Type B pancreatic cell (in vitro differentiated cells): ENCODE measurements at regions not wholly inside any gene's neighbourhood (a gene's known extent, or its start where the extent isn't known, plus 50 kb on each side); places are given as distances from the start of the nearest gene placed in this dataset.
"Not testable (repeated sequence)": the region's sequence is repeated elsewhere in the genome, so short reads cannot be mapped to it uniquely, and the experiment has no call there.

Source experiments
- DNase-seq: peaks from one replicate; pipeline ENCODE4 v3.0.0; 2021; ENCODE audit warnings: mixed read lengths; ENCODE audit not compliant: unreplicated experiment; ENCODE audit errors: extremely low spot score
- H3K27ac Mint-ChIP-seq: 2 replicates; pipeline ENCODE4 v1.8.0; 2021; ENCODE audit warnings: mild to moderate bottlenecking, mixed read lengths
- H3K27me3 Mint-ChIP-seq: 2 replicates; pipeline ENCODE4 v1.8.0; 2021; ENCODE audit warnings: mixed read lengths
- H3K36me3 Mint-ChIP-seq: 2 replicates; pipeline ENCODE4 v1.8.0; 2021; ENCODE audit warnings: mixed read lengths
- H3K4me1 Mint-ChIP-seq: one replicate; pipeline ENCODE4 v1.8.0; 2021; ENCODE audit warnings: mixed read lengths; ENCODE audit not compliant: unreplicated experiment
- H3K4me3 Mint-ChIP-seq: 2 replicates; pipeline ENCODE4 v1.8.0; 2021; ENCODE audit warnings: mild to moderate bottlenecking, mixed read lengths
- H3K9me3 Mint-ChIP-seq: 2 replicates; pipeline ENCODE4 v1.8.0; 2021; ENCODE audit warnings: mixed read lengths
- CTCF ChIP-seq: fragments of 200-600 bp; sonication (generic); conservative IDR thresholded peaks from 2 replicates; pipeline ENCODE4 v1.5.0; 2021; ENCODE audit warnings: antibody characterized with exemption, mild to moderate bottlenecking

- no peaks in the 10 kb centered on the region for H3K9me3 Mint-ChIP-seq
- peaks cover 4% of the 10 kb centered on the region for H3K36me3 Mint-ChIP-seq
- no peak for TF ChIP-seq CTCF
These were observed 964.9 kb downstream of the NR2F1-AS1 start for GRCh38 chr5:92616085-92616484.

GRCh38 chr5:92613546-92613945 lies 967.5 kb downstream of the NR2F1-AS1 start:
- no peaks in the 10 kb centered on the region for H3K4me1 Mint-ChIP-seq
- H3K36me3 Mint-ChIP-seq: no peaks in the 10 kb centered on the region
- no peaks in the 10 kb centered on the region for H3K9me3 Mint-ChIP-seq
- H3K27me3 Mint-ChIP-seq: no peaks in the 10 kb centered on the region
- no peak for TF ChIP-seq CTCF
- H3K4me3 Mint-ChIP-seq: no peak overlapping the region
- no peak for DNase-seq
- no peak overlapping the region for H3K27ac Mint-ChIP-seq

More at GRCh38 chr5:92616085-92616484, 964.9 kb downstream of the NR2F1-AS1 start:
- Mint-ChIP-seq H3K4me3 (no peak overlapping the region), H3K4me1 (no peaks in the 10 kb centered on the region), H3K27ac (no peak overlapping the region), H3K27me3 (no peaks in the 10 kb centered on the region)
- no peak for DNase-seq

GRCh38 chr5:92610435-92610834 lies 970.6 kb downstream of the NR2F1-AS1 start:
- H3K4me1 Mint-ChIP-seq: peaks cover 13% of the 10 kb centered on the region
- not testable (repeated sequence) for H3K9me3 Mint-ChIP-seq, DNase-seq, H3K27me3 Mint-ChIP-seq, H3K27ac Mint-ChIP-seq, H3K36me3 Mint-ChIP-seq, H3K4me3 Mint-ChIP-seq

GRCh38 chr5:92605591-92605990 lies 975.4 kb downstream of the NR2F1-AS1 start:
- TF ChIP-seq CTCF: no peak
- peaks cover 5% of the 10 kb centered on the region for H3K27me3 Mint-ChIP-seq
- no peaks in the 10 kb centered on the region for H3K36me3 Mint-ChIP-seq
- peaks cover 18% of the 10 kb centered on the region for H3K4me1 Mint-ChIP-seq
- no peak overlapping the region for H3K4me3 Mint-ChIP-seq
- no peak overlapping the region for H3K27ac Mint-ChIP-seq
- H3K9me3 Mint-ChIP-seq: peaks cover 8% of the 10 kb centered on the region
- DNase-seq: no peak

- no peak for DNase-seq
- Mint-ChIP-seq H3K9me3 (peaks cover 9% of the 10 kb centered on the region), H3K27ac (no peak overlapping the region), H3K36me3 (no peaks in the 10 kb centered on the region), H3K4me1 (no peaks in the 10 kb centered on the region), H3K4me3 (no peak overlapping the region), H3K27me3 (no peaks in the 10 kb centered on the region)
- no peak for TF ChIP-seq CTCF
These were observed 981.7 kb downstream of the NR2F1-AS1 start for GRCh38 chr5:92599217-92599810.

GRCh38 chr5:92594031-92594430 lies 987.0 kb downstream of the NR2F1-AS1 start:
- DNase-seq: no peak
- Mint-ChIP-seq H3K27me3 (no peaks in the 10 kb centered on the region), H3K4me1 (no peaks in the 10 kb centered on the region), H3K9me3 (peaks cover 4% of the 10 kb centered on the region), H3K27ac (no peak overlapping the region), H3K4me3 (no peak overlapping the region), H3K36me3 (no peaks in the 10 kb centered on the region)
- no peak for TF ChIP-seq CTCF
